Osteocyte (in vitro differentiated cells): ENCODE measurements at regions not wholly inside any gene's neighbourhood (a gene's known extent, or its start where the extent isn't known, plus 50 kb on each side); places are given as distances from the start of the nearest gene placed in this dataset.

Experiments used
- DNase-seq: peaks from one replicate; pipeline ENCODE4 v3.0.0; 2021; ENCODE audit warnings: mixed read lengths; ENCODE audit not compliant: unreplicated experiment; ENCODE audit errors: extremely low spot score
- H3K27ac Mint-ChIP-seq: one replicate; pipeline ENCODE4 v1.8.0; 2021; ENCODE audit warnings: mild to moderate bottlenecking, mixed read lengths; ENCODE audit not compliant: unreplicated experiment
- H3K27me3 Mint-ChIP-seq: one replicate; pipeline ENCODE4 v1.8.0; 2021; ENCODE audit warnings: mixed read lengths; ENCODE audit not compliant: unreplicated experiment
- H3K36me3 Mint-ChIP-seq: one replicate; pipeline ENCODE4 v1.8.0; 2021; ENCODE audit warnings: mixed read lengths; ENCODE audit not compliant: unreplicated experiment
- H3K4me1 Mint-ChIP-seq: one replicate; pipeline ENCODE4 v1.8.0; 2021; ENCODE audit warnings: mixed read lengths; ENCODE audit not compliant: unreplicated experiment
- H3K4me3 Mint-ChIP-seq: one replicate; pipeline ENCODE4 v1.8.0; 2021; ENCODE audit warnings: mild to moderate bottlenecking, moderate library complexity, mixed read lengths; ENCODE audit not compliant: unreplicated experiment
- H3K9me3 Mint-ChIP-seq: one replicate; pipeline ENCODE4 v1.8.0; 2021; ENCODE audit warnings: mixed read lengths; ENCODE audit not compliant: unreplicated experiment
- TF ChIP-seq, protein P1 (sequence below): fragments of 200-600 bp; sonication (generic); IDR thresholded peaks from 2 replicates; pipeline ENCODE4 v1.5.0; 2021; ENCODE audit warnings: antibody characterized with exemption, mild to moderate bottlenecking, moderate library complexity

DNA sequence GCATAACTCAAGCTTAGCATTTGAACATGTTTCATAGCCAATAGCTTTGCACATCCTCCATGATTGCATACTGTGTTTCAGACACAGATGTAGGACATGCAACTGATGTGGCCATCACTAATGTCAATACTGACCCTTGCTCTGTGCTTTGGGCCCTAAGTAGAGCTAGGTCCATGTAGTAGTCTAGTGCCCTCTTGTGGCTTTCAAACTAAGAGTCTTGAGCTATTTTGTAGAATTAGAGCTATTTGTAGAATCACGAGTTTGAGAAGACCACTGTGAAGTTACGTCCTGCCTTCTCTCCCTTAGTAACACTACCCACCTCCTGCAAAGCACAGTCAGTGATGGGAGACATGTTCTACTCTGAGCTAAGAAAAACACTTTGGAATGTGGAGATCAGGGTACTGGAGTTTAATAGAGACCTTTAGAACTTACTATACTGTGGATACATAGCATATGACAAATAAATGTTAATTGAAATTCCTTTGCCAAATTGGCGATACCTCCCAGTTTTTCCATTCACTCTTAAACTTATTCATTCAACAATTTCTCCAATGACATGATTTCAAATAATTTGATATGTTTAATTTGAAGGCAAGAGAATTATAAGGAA is 306.5 kb upstream of the TNP1 start:
- Mint-ChIP-seq H3K36me3 (no peaks in the 10 kb centered on the region), H3K4me1 (peaks cover 17% of the 10 kb centered on the region), H3K9me3 (peaks cover 8% of the 10 kb centered on the region), H3K27ac (no peak overlapping the region), H3K27me3 (no peaks in the 10 kb centered on the region), H3K4me3 (no peak overlapping the region)
- no peak for DNase-seq
- TF ChIP-seq, protein P1, sequence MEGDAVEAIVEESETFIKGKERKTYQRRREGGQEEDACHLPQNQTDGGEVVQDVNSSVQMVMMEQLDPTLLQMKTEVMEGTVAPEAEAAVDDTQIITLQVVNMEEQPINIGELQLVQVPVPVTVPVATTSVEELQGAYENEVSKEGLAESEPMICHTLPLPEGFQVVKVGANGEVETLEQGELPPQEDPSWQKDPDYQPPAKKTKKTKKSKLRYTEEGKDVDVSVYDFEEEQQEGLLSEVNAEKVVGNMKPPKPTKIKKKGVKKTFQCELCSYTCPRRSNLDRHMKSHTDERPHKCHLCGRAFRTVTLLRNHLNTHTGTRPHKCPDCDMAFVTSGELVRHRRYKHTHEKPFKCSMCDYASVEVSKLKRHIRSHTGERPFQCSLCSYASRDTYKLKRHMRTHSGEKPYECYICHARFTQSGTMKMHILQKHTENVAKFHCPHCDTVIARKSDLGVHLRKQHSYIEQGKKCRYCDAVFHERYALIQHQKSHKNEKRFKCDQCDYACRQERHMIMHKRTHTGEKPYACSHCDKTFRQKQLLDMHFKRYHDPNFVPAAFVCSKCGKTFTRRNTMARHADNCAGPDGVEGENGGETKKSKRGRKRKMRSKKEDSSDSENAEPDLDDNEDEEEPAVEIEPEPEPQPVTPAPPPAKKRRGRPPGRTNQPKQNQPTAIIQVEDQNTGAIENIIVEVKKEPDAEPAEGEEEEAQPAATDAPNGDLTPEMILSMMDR = peak; percentile 72

DNA sequence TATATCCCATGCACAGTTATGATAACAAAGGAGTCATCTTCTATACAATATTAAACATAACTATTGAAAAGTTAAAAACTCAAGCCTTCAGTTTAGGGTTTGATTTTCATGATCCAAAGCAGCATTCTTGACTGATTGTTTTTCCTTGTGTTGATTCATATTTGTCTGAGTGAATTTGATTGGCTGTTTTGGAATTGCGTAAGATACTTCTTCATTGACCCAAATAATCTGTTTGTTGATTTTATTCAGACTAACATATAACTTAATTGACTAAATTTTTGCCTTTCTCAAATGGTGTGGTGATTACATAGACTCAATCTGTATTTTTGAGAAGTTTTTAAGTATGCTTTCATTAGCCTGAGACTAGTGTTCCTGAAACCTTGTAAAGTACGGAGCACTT is 305.7 kb upstream of the TNP1 start:
- Mint-ChIP-seq H3K27me3 (no peaks in the 10 kb centered on the region), H3K36me3 (no peaks in the 10 kb centered on the region), H3K27ac (no peak overlapping the region), H3K9me3 (peaks cover 1% of the 10 kb centered on the region), H3K4me1 (peaks cover 17% of the 10 kb centered on the region), H3K4me3 (no peak overlapping the region)
- TF ChIP-seq, protein P1 = no peak
- DNase-seq = no peak

DNA sequence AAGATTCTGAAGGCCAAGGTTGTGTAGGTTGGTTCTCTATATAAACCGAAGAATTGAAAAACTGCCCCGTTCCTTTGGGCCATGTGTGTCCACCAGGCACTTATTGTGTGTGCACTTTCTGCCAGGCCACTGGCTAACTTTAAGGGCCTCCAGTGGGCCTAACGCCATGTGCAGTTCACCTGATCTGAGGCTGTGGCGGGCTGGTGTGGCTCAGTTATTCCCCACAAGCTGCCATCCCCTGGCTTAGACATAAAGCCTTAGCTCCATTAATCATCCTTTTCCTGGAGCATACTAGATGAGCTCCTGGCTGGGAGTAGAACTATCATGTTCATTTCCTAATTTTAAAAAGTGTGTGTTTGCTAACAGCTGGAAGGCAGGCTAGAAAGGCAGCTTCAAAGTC is 304.1 kb upstream of the TNP1 start:
- TF ChIP-seq, protein P1 = no peak

DNA sequence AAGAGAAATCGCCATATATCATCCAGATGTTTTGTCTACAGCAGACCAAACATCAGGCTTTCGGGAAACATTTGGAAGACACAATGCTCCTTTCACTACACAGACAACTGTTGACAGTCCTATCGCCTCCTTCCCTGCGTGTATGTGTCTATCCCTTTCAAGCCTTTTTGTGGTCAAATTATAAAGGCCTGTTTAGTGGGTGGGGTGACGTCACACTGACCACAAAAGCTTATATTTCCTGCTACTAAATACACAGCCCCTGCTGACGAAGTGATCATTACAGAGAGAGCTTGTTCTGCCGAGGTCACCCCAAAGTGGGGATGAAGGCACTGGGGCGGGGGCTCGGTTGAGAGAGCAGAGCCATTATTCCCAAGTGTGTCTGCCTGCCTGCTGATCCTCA is 302.7 kb upstream of the TNP1 start:
- no peak overlapping the region for H3K4me3 Mint-ChIP-seq
- H3K9me3 Mint-ChIP-seq = no peaks in the 10 kb centered on the region
- H3K36me3 Mint-ChIP-seq = no peaks in the 10 kb centered on the region
- TF ChIP-seq, protein P1 = no peak
- H3K27me3 Mint-ChIP-seq = no peaks in the 10 kb centered on the region
- no peak overlapping the region for H3K27ac Mint-ChIP-seq
- no peak for DNase-seq
- H3K4me1 Mint-ChIP-seq = peaks cover 17% of the 10 kb centered on the region

More for the DNA sequence above, 304.1 kb upstream of the TNP1 start:
- H3K9me3 Mint-ChIP-seq = no peaks in the 10 kb centered on the region
- DNase-seq = no peak
- no peaks in the 10 kb centered on the region for H3K36me3 Mint-ChIP-seq
- H3K27ac Mint-ChIP-seq = no peak overlapping the region
- peaks cover 17% of the 10 kb centered on the region for H3K4me1 Mint-ChIP-seq
- H3K4me3 Mint-ChIP-seq = no peak overlapping the region
- no peaks in the 10 kb centered on the region for H3K27me3 Mint-ChIP-seq

DNA sequence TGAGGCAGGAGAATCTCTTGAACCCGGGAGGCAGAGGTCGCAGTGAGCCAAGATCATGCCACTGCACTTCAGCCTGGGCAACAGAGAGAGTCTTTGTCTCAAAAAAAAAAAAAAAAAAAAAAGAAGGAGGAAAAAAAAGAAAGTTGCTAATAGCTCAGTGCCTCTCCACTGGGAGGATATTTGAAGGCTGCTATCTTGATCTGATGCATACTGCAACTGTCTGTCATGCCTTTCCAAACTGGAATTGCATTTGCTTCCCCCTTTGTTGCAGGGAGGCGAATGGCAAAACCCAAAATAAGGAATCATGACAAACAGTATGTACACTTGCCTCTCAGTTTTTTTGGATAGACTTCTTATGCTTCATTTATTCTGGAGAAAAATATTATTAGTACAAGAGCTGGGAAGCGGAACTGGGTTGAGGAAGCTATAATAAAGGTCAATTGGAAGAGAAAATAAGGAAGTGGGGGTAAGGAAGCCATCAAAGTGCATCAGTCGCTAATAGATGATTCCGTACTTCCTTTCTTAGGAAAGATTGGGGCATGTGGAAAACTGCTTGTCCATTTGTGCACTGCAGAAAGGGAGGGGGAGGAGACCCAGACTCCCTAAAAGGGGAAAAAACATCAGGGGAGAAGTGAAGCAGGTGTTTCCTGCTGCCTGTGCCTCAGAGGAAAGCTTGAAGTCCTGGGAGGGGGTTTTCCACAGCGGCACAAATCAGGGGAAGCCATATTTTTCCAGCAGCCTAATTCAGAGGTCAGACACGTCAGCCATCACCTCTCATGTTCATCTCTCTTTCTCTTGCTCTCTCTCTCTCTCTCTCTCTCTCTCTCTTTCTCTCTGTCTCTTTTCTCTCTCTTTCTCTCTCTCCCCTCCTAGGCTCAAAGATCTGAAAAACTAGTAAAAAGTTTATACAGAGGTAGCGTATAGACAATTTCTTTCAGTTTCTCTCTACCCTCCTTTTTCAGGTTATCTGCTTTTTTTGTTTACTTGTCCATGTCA is 301.4 kb upstream of the TNP1 start:
- TF ChIP-seq, protein P1 = no peak
- H3K36me3 Mint-ChIP-seq = no peaks in the 10 kb centered on the region
- H3K4me1 Mint-ChIP-seq = peaks cover 12% of the 10 kb centered on the region
- DNase-seq = no peak
- no peaks in the 10 kb centered on the region for H3K9me3 Mint-ChIP-seq
- H3K27ac Mint-ChIP-seq = no peak overlapping the region
- H3K27me3 Mint-ChIP-seq = peaks cover 2% of the 10 kb centered on the region
- no peak overlapping the region for H3K4me3 Mint-ChIP-seq
